Thoracic aorta (tissue), 2 donors: ENCODE measurements at regions not wholly inside any gene's neighbourhood (a gene's known extent, or its start where the extent isn't known, plus 50 kb on each side); places are given as distances from the start of the nearest gene placed in this dataset.

Experiments used
- ATAC-seq: fragments of 150-250 bp; one replicate; pipeline ENCODE4 v1.8.0; 2017; ENCODE audit warnings: low read depth; ENCODE audit not compliant: insufficient number of reproducible peaks, low FRiP score
- DNase-seq: peaks from one replicate; pipeline ENCODE4 v3.0.0-alpha.2; 2020; ENCODE audit warnings: low spot score
- H3K27ac ChIP-seq, 2 donors: fragments of 200-600 bp; sonication (generic); 1 replicate in 1 of 2; 2 replicates in 1 of 2; pipeline ENCODE4 v1.5.1; 2016; ENCODE audit warnings: mild to moderate bottlenecking in 2 of 2, moderate library complexity in 2 of 2
- H3K27me3 ChIP-seq: fragments of 200-600 bp; sonication (generic); replicated peaks from 2 replicates; pipeline ENCODE4 v1.6.0; 2016; ENCODE audit warnings: mild to moderate bottlenecking; ENCODE audit not compliant: insufficient read depth
- H3K36me3 ChIP-seq: fragments of 200-600 bp; sonication (generic); one replicate; pipeline ENCODE4 v1.5.1; 2016
- H3K4me1 ChIP-seq, 2 donors: fragments of 200-600 bp; sonication (generic); 1 replicate in 1 of 2; 2 replicates in 1 of 2; pipeline versions ENCODE4 v1.5.1 to v1.6.0; 2016; ENCODE audit warnings: low read depth in 2 of 2, mild to moderate bottlenecking in 1 of 2; ENCODE audit not compliant: control insufficient read depth in 1 of 2
- H3K4me3 ChIP-seq: fragments of 200-600 bp; sonication (generic); 2 replicates; pipeline ENCODE4 v1.5.1; 2016; ENCODE audit warnings: mild to moderate bottlenecking
- H3K9me3 ChIP-seq: fragments of 200-600 bp; sonication (generic); 2 replicates; pipeline ENCODE4 v1.5.1; 2016
- CTCF ChIP-seq: fragments of 200-600 bp; sonication (generic); IDR thresholded peaks from one replicate; pipeline ENCODE4 v1.5.1; 2019; ENCODE audit warnings: antibody characterized with exemption

- ATAC-seq, result no peak
- TF ChIP-seq CTCF, result no peak
- H3K27me3 ChIP-seq, result no peaks in the 10 kb centered on the region
- H3K9me3 ChIP-seq, result no peaks in the 10 kb centered on the region
- no peak for DNase-seq
- no peak overlapping the region for H3K27ac ChIP-seq
- no peak overlapping the region for H3K4me3 ChIP-seq
- H3K4me1 ChIP-seq, result no peaks in the 10 kb centered on the region
- no peaks in the 10 kb centered on the region for H3K36me3 ChIP-seq
Observed at GRCh38 chr6:164359036-164359435, 944.5 kb downstream of the QKI start.

DNA sequence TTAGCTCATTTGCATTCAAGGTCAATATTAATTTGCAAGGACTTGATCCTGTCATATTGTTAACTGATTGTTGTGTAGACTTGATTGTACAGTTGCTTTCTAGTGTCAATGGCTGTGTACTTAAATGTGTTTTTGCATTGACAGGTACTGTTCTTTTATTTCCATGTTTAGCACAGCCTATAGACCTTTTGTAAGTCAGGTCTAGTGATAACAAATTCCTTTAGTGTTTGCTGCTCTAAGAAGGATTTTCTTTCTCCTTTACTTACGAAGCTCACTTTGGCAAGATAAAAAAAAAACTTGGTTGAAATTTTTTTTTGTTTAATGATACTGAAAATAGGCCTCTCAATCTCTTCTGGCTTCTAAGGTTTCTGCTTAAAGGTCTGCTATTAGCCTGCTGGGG lies 942.3 kb downstream of the QKI start:
- Histone ChIP-seq H3K4me3 (no peak overlapping the region), H3K9me3 (no peaks in the 10 kb centered on the region), H3K36me3 (no peaks in the 10 kb centered on the region), H3K27ac (no peak overlapping the region), H3K27me3 (no peaks in the 10 kb centered on the region), H3K4me1 (no peaks in the 10 kb centered on the region)
- TF ChIP-seq CTCF, result no peak
- no peak for DNase-seq
- ATAC-seq, result no peak

DNA sequence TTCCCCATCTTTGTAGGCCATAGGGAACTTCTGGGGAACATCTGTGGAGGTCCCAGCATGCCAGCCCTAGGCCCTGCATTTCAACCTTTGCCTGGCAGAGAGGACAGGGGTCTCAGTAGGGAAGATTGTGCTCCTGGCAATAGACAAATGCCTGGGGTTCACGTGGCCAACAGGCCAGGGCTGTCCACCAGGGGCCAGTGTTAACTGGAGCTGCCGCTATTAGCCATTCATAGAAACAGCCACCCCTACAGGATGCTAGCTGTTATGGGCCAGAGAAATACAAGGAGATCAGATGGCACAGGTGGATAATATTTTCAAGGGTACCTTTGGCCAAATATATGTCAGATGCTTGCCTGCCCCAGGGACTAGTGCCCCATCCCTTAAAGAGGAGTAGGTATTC lies 932.9 kb downstream of the QKI start:
- H3K4me3 ChIP-seq, result no peak overlapping the region
- H3K27me3 ChIP-seq, result no peaks in the 10 kb centered on the region
- no peaks in the 10 kb centered on the region for H3K36me3 ChIP-seq
- H3K27ac ChIP-seq, result no peak overlapping the region
- no peaks in the 10 kb centered on the region for H3K4me1 ChIP-seq
- ATAC-seq (no peak), DNase-seq (no peak)
- H3K9me3 ChIP-seq, result no peaks in the 10 kb centered on the region
- TF ChIP-seq CTCF, result no peak

- H3K27ac ChIP-seq, result no peak overlapping the region
- TF ChIP-seq CTCF, result no peak
- H3K27me3 ChIP-seq, result no peaks in the 10 kb centered on the region
- no peaks in the 10 kb centered on the region for H3K36me3 ChIP-seq
- no peaks in the 10 kb centered on the region for H3K9me3 ChIP-seq
- DNase-seq (no peak), ATAC-seq (no peak)
- no peaks in the 10 kb centered on the region for H3K4me1 ChIP-seq
- H3K4me3 ChIP-seq, result no peak overlapping the region
Observed at GRCh38 chr6:164346631-164347030, 932.1 kb downstream of the QKI start.

DNA sequence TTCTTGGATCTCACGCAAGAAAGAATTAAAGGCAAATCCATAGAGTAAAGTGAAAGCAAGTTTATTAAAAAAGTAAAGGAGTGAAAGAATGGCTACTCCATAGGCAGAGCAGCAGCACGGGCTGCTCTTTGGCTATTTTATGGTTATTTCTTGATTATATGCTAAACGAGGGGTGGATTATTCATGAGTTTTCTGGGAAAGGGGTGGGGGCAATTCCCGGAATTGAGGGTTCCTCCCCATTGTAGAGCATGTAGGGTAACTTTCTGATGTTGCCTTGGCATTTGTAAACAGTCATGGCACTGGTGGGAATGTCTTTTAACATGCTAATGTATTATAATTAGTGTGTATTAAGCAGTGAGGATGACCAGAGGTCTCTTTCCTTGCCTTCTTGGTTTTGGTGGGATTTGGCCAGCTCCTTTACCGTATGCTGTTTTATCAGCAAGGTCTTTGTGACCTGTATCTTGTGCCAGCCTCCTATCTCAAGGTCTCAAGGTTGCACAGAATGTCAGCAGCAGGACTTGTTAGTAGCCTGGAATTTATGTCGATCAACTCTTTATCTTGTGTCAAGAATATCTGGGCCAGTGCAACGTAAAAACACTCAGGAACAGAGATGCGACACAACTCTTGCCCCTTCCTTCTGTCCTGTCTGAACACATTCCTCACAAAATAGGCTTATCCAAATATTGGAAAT lies 931.4 kb downstream of the QKI start:
- TF ChIP-seq CTCF, result no peak
- H3K27ac ChIP-seq, result no peak overlapping the region

More for the DNA sequence above, 931.4 kb downstream of the QKI start:
- Histone ChIP-seq H3K27me3 (no peaks in the 10 kb centered on the region), H3K4me1 (no peaks in the 10 kb centered on the region), H3K4me3 (no peak overlapping the region), H3K9me3 (no peaks in the 10 kb centered on the region), H3K36me3 (no peaks in the 10 kb centered on the region)
- ATAC-seq (no peak), DNase-seq (no peak)
